ENCODE measurements at regions not wholly inside any gene's neighbourhood (a gene's known extent, or its start where the extent isn't known, plus 50 kb on each side); places are given as distances from the start of the nearest gene placed in this dataset.

- FAIRE-seq: no peak
- POLR2A ChIA-PET (ENCODE audit: partially characterized antibody): interaction anchor here (0.6 kb wide), 1 partner anchor 337 kb away, joined by 3 read pairs; no protein-coding TSS in a partner anchor
- H3K4me1 ChIP-seq (replicated peaks in 1 of 4; ENCODE audit: control insufficient read depth in 3 of 4, insufficient read depth in 4 of 4, low read length in 3 of 4): no peaks in the 10 kb centered on the region
Observed at GRCh38 chr6:81881660-81882059, 129.2 kb upstream of the TENT5A start.

More at GRCh38 chr6:81881660-81882059, 129.2 kb upstream of the TENT5A start:
- no peak for DNase-seq (ENCODE audit: low read depth in 1 of 2, low spot score in 2 of 2)
- Histone ChIP-seq H3K79me2 (ENCODE audit: control insufficient read depth in 1 of 2, insufficient read depth in 2 of 2, low read length in 2 of 2) (no peaks in the 10 kb centered on the region), H3K79me1 (ENCODE audit: low read depth, low read length) (no peaks in the 10 kb centered on the region), H3K9me3 (ENCODE audit: insufficient read depth in 2 of 2, low read depth in 1 of 2, low read length in 1 of 2) (no peaks in the 10 kb centered on the region), H3K27me3 (replicated peaks in 1 of 4; ENCODE audit: control insufficient read depth in 3 of 4, extremely low read depth in 1 of 4, insufficient read depth in 3 of 4, low read length in 3 of 4) (no peaks in the 10 kb centered on the region), H3K23ac (ENCODE audit: insufficient read length) (no peak overlapping the region), H2BK20ac (ENCODE audit: low read length) (no peak overlapping the region), H4K20me1 (replicated peaks in 1 of 2; ENCODE audit: control insufficient read depth in 1 of 2, insufficient read depth in 2 of 2, low read length in 2 of 2) (no peaks in the 10 kb centered on the region), H3K27ac (ENCODE audit: low read depth, low read length) (no peak overlapping the region), H4K8ac (ENCODE audit: extremely low read depth, insufficient read depth, low read length) (no peak overlapping the region), H3K4ac (replicated peaks; ENCODE audit: insufficient read length, low read depth, low read length) (no peak overlapping the region), H3K14ac (ENCODE audit: insufficient read length) (no peak overlapping the region), H3K9ac (replicated peaks in 1 of 4; ENCODE audit: extremely low read depth in 1 of 4, low read depth in 3 of 4, low read length in 3 of 4) (no peak overlapping the region), H2AFZ (ENCODE audit: low read length) (no peak overlapping the region), H3K56ac (replicated peaks; ENCODE audit: insufficient read length, low read depth, low read length) (no peak overlapping the region), H4K5ac (ENCODE audit: insufficient read length, low read depth, low read length) (no peak overlapping the region), H3K4me3 (ENCODE audit: extremely low read depth in 1 of 4, insufficient read depth in 2 of 4, low read depth in 3 of 4, low read length in 4 of 4) (no peak overlapping the region), H4K91ac (replicated peaks; ENCODE audit: insufficient read length, low read length) (no peak overlapping the region), H2BK15ac (ENCODE audit: low read length) (no peak overlapping the region), H3K36me3 (ENCODE audit: control insufficient read depth in 2 of 4, insufficient read depth in 4 of 4, low read length in 3 of 4) (no peaks in the 10 kb centered on the region), H3K23me2 (ENCODE audit: low read depth, low read length) (no peaks in the 10 kb centered on the region; the same call in 1 of the 2 replicates), H2BK120ac (replicated peaks; ENCODE audit: low read depth, low read length) (no peak overlapping the region), H2BK12ac (ENCODE audit: low read depth, low read length) (no peak overlapping the region), H3K4me2 (ENCODE audit: insufficient read depth in 1 of 2, low read depth in 2 of 2, low read length in 2 of 2) (no peak overlapping the region), H2AK5ac (ENCODE audit: low read depth, low read length) (no peak overlapping the region), H3K18ac (ENCODE audit: extremely low read depth, low read length) (no peak overlapping the region), H2BK5ac (ENCODE audit: low read depth, low read length) (no peak overlapping the region)
- CTCF ChIA-PET (ENCODE audit: partially characterized antibody): interaction anchor here (0.6 kb wide), 1 partner anchor 343 kb away, joined by 3 read pairs; no protein-coding TSS in a partner anchor
- TF ChIP-seq HDAC6 (IDR thresholded peaks at IDR 0.05; ENCODE audit: low read depth, low read length) (no peak), CTBP2 (IDR thresholded peaks at IDR 0.05; ENCODE audit: borderline replicate concordance, insufficient read depth, insufficient read length, low read length) (no peak)
- 87% methylated on average over 4 of the region's 4 CpGs; no CpG with 5 or more reads in 1 of the 2 experiments for WGBS, 2 experiments (ENCODE audit: extremely low coverage in 1 of 2, insufficient coverage in 1 of 2, insufficient read length in 1 of 2, insufficient replicate concordance in 2 of 2, low coverage in 1 of 2, low lambda C conversion rate in 2 of 2, missing lambda C conversion rate in 1 of 2)

Data from H1 (cell line).